Karpas-422 (cell line): ENCODE measurements at regions not wholly inside any gene's neighbourhood (a gene's known extent, or its start where the extent isn't known, plus 50 kb on each side); places are given as distances from the start of the nearest gene placed in this dataset.

ENCODE experiments used
- DNase-seq: peaks from one replicate; pipeline ENCODE4 v3.0.0-alpha.2; 2015
- H2AFZ ChIP-seq: fragments of 200-600 bp; sonication (generic); 2 replicates; pipeline ENCODE4 v1.6.1; 2014; ENCODE audit warnings: antibody characterized with exemption, low read length, mixed read lengths
- H3K27ac ChIP-seq: fragments of 200-600 bp; sonication (generic); 2 replicates; pipeline ENCODE4 v1.5.1; 2014; ENCODE audit warnings: mild to moderate bottlenecking, low read length, moderate library complexity
- H3K27me3 ChIP-seq: fragments of 200-600 bp; sonication (generic); 2 replicates; pipeline ENCODE4 v1.6.1; 2014; ENCODE audit warnings: low read length, mixed read lengths
- H3K36me3 ChIP-seq: fragments of 200-600 bp; sonication (generic); 2 replicates; pipeline ENCODE4 v1.6.1; 2014; ENCODE audit warnings: low read length, mixed read lengths; ENCODE audit not compliant: insufficient read depth
- H3K4me1 ChIP-seq: fragments of 200-600 bp; sonication (generic); 2 replicates; pipeline ENCODE4 v1.6.1; 2014; ENCODE audit warnings: mild to moderate bottlenecking, low read length, mixed read lengths
- H3K4me2 ChIP-seq: fragments of 200-600 bp; sonication (generic); 2 replicates; pipeline ENCODE4 v1.6.1; 2014; ENCODE audit warnings: low read length, low read depth, mild to moderate bottlenecking; ENCODE audit not compliant: poor library complexity, severe bottlenecking
- H3K4me3 ChIP-seq: fragments of 200-600 bp; sonication (generic); 2 replicates; pipeline ENCODE4 v1.5.1; 2014; ENCODE audit warnings: mild to moderate bottlenecking, antibody characterized with exemption, low read length, mixed read lengths
- H3K79me2 ChIP-seq: fragments of 200-600 bp; sonication (generic); 2 replicates; pipeline ENCODE4 v1.6.1; 2014; ENCODE audit warnings: mild to moderate bottlenecking, low read length, mixed read lengths
- H3K9ac ChIP-seq: fragments of 200-600 bp; sonication (generic); 2 replicates; pipeline ENCODE4 v1.6.0; 2014; ENCODE audit warnings: low read length
- H3K9me2 ChIP-seq: fragments of 200-600 bp; sonication (generic), shearing (Covaris generic); replicated peaks from 2 replicates; pipeline ENCODE4 v1.6.0; 2014; ENCODE audit warnings: mild to moderate bottlenecking, low read length, moderate library complexity; ENCODE audit not compliant: insufficient read depth
- H3K9me3 ChIP-seq: fragments of 300-700, 200-600 bp; sonication (generic); 2 replicates; pipeline ENCODE4 v1.6.1; 2014; ENCODE audit warnings: low read length, mixed read lengths
- H4K20me1 ChIP-seq: fragments of 200-600 bp; sonication (generic); 2 replicates; pipeline ENCODE4 v1.6.1; 2014; ENCODE audit warnings: mild to moderate bottlenecking, antibody characterized with exemption, low read length, low read depth; ENCODE audit not compliant: insufficient read depth

GRCh38 chr10:78914060-78914378 lies 154.7 kb upstream of the ZMIZ1 start:
- no peak overlapping the region for H2AFZ ChIP-seq
- no peak for DNase-seq
- peak overlapping the region; percentile 64 for H3K4me2 ChIP-seq
- H3K9me3 ChIP-seq = no peaks in the 10 kb centered on the region
- H3K36me3 ChIP-seq = no peaks in the 10 kb centered on the region
- H3K79me2 ChIP-seq = no peaks in the 10 kb centered on the region
- H3K9me2 ChIP-seq = no peaks in the 10 kb centered on the region
- H3K4me3 ChIP-seq = peak overlapping the region; percentile 41
- H3K9ac ChIP-seq = peak overlapping the region; percentile 57
- H3K27me3 ChIP-seq = no peaks in the 10 kb centered on the region
- H3K27ac ChIP-seq = peak overlapping the region; percentile 83
- peaks cover 88% of the 10 kb centered on the region for H3K4me1 ChIP-seq
- no peaks in the 10 kb centered on the region for H4K20me1 ChIP-seq

DNA sequence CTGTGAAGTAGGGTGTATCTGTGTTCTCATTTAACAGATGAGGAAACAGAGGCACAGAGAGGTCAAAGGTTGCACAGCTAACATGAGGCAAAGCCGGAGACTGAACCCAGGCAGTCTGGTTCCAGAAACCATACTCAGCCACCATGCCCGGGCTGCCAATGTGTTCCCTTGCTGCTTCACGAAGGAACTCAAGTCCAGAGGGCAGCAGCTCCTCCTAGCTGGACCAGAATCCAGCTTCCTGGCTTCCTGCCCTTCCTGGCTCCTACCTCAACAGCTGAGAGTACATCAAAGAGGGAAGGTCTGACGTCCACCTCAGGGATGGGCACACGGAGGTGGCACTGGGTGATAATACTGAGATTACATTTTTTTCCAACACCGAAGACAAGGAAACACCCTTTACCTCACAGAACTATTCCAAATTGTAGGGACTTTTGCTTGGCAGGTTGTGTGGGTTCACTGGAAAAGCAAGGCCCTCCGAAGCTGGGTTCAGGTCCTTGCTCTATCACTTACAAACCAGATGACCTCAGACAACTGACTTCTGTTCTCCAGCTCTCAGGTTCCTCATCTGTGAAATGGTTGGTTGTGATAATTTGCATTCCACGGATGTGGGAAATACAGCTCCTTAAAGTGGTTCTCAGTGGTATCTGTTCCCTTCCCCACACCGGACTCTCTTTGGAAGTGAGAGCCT lies 154.1 kb upstream of the ZMIZ1 start:
- Histone ChIP-seq H3K9me2 (no peaks in the 10 kb centered on the region), H3K4me1 (peaks cover 88% of the 10 kb centered on the region), H3K36me3 (no peaks in the 10 kb centered on the region), H3K79me2 (no peaks in the 10 kb centered on the region), H2AFZ (no peak overlapping the region), H3K4me3 (peak overlapping the region; percentile 41), H4K20me1 (no peaks in the 10 kb centered on the region), H3K9ac (peak overlapping the region; percentile 57), H3K4me2 (peak overlapping the region; percentile 64), H3K9me3 (no peaks in the 10 kb centered on the region), H3K27ac (peak overlapping the region; percentile 83), H3K27me3 (no peaks in the 10 kb centered on the region)
- DNase-seq = peak; percentile 58

DNA sequence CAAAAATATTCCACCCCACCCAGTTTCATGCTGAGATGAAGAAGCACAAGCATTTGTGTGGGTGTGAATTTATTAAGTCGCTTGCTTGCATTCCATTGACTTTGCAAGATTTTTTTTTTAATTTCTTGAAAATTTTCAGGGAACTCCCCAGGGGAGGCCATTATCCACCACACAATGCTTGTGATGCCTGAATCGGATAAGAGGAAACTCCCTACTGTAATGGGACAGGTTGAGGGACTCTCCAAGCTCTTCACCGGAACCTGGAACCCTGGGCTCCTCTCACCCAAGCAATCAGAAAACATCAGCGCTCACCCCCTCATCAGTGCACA lies 153.6 kb upstream of the ZMIZ1 start:
- peak overlapping the region; percentile 57; the same call in 1 of the 2 replicates for H3K9ac ChIP-seq
- H3K36me3 ChIP-seq = no peaks in the 10 kb centered on the region
- peaks cover 83% of the 10 kb centered on the region for H3K4me1 ChIP-seq
- H2AFZ ChIP-seq = no peak overlapping the region
- no peaks in the 10 kb centered on the region for H3K9me2 ChIP-seq
- H3K4me2 ChIP-seq = peak overlapping the region; percentile 64
- DNase-seq = no peak
- no peaks in the 10 kb centered on the region for H3K27me3 ChIP-seq
- no peaks in the 10 kb centered on the region for H3K9me3 ChIP-seq
- no peaks in the 10 kb centered on the region for H3K79me2 ChIP-seq
- H4K20me1 ChIP-seq = no peaks in the 10 kb centered on the region
- peak overlapping the region; percentile 41; the same call in 1 of the 2 replicates for H3K4me3 ChIP-seq
- H3K27ac ChIP-seq = peak overlapping the region; percentile 83

- Histone ChIP-seq H3K4me1 (peaks cover 72% of the 10 kb centered on the region), H4K20me1 (no peaks in the 10 kb centered on the region), H3K79me2 (no peaks in the 10 kb centered on the region), H3K27me3 (no peaks in the 10 kb centered on the region), H3K36me3 (no peaks in the 10 kb centered on the region), H3K9me3 (no peaks in the 10 kb centered on the region), H3K9ac (no peak overlapping the region), H2AFZ (no peak overlapping the region), H3K4me2 (no peak overlapping the region), H3K4me3 (no peak overlapping the region), H3K9me2 (no peaks in the 10 kb centered on the region), H3K27ac (no peak overlapping the region)
- no peak for DNase-seq
Measured at GRCh38 chr10:78916227-78916626, 152.5 kb upstream of the ZMIZ1 start.

DNA sequence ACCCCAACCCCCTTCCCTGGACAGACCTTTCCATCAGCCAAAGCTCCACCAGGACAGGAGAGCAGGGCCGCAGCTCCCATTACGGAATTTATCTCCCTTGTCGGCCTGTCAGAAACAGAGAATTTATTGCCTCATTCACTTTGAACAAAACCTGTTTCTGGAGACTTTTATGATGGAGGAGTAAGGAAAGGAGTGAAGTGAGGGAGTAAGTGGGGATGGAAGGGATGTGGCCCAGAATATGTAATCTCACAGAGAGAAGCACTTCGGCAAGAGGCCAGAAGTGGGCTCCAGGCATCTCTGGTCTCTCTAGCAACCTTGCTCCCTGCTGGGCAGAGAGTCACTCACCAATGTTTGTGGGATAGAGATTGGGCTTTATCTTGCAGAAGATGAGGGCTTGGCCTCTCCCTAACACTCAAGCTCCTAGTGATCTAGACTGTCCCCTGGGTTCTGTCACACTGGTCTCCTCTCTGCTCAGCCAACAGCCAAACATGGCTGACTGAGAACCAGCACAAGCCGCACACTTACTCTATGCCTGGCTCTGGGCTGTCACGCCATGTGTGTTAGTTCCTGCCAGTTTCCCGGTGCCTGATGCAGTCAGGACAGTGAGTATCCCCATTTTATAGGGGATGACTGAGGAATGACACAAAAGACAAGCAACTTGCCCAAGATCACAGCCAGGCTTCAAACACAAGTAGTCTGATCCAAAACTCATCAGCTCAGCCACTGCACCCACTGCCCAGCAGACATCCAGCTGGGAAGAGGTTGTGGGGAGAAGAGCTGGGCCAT lies 149.4 kb upstream of the ZMIZ1 start:
- Histone ChIP-seq H3K79me2 (no peaks in the 10 kb centered on the region), H3K9me3 (no peaks in the 10 kb centered on the region), H2AFZ (no peak overlapping the region)

DNA sequence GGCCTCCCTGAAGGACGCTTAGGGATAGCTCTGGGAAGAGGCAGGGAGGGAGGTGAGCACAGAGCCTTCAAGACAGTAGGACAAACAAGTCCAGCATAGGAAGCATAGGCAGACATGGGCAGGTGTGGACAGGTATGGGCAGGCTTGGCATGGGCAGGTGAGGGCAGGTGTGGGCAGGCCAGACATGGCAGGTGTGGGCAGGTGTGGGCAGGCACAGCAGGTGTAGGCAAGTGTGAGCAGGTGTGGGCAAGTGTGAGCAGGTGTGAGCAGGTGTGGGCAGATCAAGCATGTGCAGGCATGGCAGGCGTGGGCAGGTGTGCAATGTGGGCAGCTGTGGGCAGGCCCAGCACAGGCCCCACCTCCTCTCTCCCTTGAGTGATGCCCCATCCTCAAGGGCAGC lies 148.8 kb upstream of the ZMIZ1 start:
- no peaks in the 10 kb centered on the region for H3K27me3 ChIP-seq
- no peak overlapping the region for H3K9ac ChIP-seq
- DNase-seq = no peak
- H3K9me2 ChIP-seq = no peaks in the 10 kb centered on the region
- no peaks in the 10 kb centered on the region for H4K20me1 ChIP-seq
- H3K9me3 ChIP-seq = no peaks in the 10 kb centered on the region
- no peak overlapping the region for H3K4me3 ChIP-seq
- no peaks in the 10 kb centered on the region for H3K79me2 ChIP-seq
- H2AFZ ChIP-seq = no peak overlapping the region
- no peaks in the 10 kb centered on the region for H3K36me3 ChIP-seq
- peaks cover 66% of the 10 kb centered on the region for H3K4me1 ChIP-seq
- no peak overlapping the region for H3K4me2 ChIP-seq
- no peak overlapping the region for H3K27ac ChIP-seq

More for the DNA sequence above, 149.4 kb upstream of the ZMIZ1 start:
- Histone ChIP-seq H3K4me2 (no peak overlapping the region), H3K27me3 (no peaks in the 10 kb centered on the region), H3K36me3 (no peaks in the 10 kb centered on the region), H3K9ac (no peak overlapping the region), H3K9me2 (no peaks in the 10 kb centered on the region), H3K27ac (no peak overlapping the region), H4K20me1 (no peaks in the 10 kb centered on the region), H3K4me1 (peaks cover 68% of the 10 kb centered on the region), H3K4me3 (no peak overlapping the region)
- DNase-seq = no peak

- Histone ChIP-seq H3K4me1 (peaks cover 64% of the 10 kb centered on the region), H3K9me3 (no peaks in the 10 kb centered on the region), H3K27me3 (no peaks in the 10 kb centered on the region), H2AFZ (no peak overlapping the region), H3K9ac (no peak overlapping the region), H3K79me2 (no peaks in the 10 kb centered on the region), H3K9me2 (no peaks in the 10 kb centered on the region), H3K27ac (no peak overlapping the region), H3K36me3 (no peaks in the 10 kb centered on the region), H3K4me3 (no peak overlapping the region), H4K20me1 (no peaks in the 10 kb centered on the region), H3K4me2 (no peak overlapping the region)
- DNase-seq = no peak
Measured at GRCh38 chr10:78921895-78922294, 146.9 kb upstream of the ZMIZ1 start.

DNA sequence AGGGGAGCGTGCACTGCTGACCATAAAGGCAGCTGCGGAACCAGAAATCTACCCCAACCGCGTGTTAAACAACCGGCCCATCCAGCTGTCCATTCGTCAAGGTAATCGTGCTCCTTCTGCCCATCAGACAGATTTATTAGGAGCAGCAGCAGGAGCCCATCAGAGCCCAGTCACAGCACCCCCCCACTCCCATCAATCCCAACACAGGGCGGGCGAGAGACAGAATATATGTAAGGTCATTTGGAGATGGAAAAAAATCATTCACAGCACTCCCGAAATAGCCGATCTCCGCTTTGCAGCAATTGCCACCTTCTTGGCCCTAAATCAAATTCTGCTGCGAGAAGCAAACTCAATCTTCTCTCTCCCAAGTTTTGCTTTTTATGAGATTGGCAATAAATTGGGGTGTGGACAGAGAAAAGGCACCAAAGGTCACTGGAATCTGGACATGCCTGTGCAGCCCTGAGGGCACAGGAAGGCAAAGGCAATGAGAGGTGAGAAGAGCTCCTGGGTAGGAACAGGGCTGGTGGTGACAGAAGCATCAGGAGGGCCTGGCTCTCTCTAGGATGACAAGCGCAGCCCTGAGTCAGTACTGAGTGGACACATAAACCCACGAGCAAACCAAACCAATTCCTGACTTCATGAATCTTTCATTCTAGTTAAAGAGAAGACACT lies 145.0 kb upstream of the ZMIZ1 start:
- no peak overlapping the region for H2AFZ ChIP-seq
- DNase-seq = no peak
- H3K36me3 ChIP-seq = no peaks in the 10 kb centered on the region
- no peak overlapping the region for H3K4me2 ChIP-seq
- H3K9me2 ChIP-seq = no peaks in the 10 kb centered on the region
- no peaks in the 10 kb centered on the region for H3K9me3 ChIP-seq
- H3K27ac ChIP-seq = no peak overlapping the region
- H3K27me3 ChIP-seq = no peaks in the 10 kb centered on the region
- no peak overlapping the region for H3K4me3 ChIP-seq
- H3K79me2 ChIP-seq = no peaks in the 10 kb centered on the region
- H3K9ac ChIP-seq = no peak overlapping the region
- H4K20me1 ChIP-seq = no peaks in the 10 kb centered on the region
- peaks cover 68% of the 10 kb centered on the region for H3K4me1 ChIP-seq
